Osteoblast (primary cell): ENCODE measurements at regions not wholly inside any gene's neighbourhood (a gene's known extent, or its start where the extent isn't known, plus 50 kb on each side); places are given as distances from the start of the nearest gene placed in this dataset.
"Not testable (repeated sequence)": the region's sequence is repeated elsewhere in the genome, so short reads cannot be mapped to it uniquely, and the experiment has no call there.

ENCODE experiments used
- DNase-seq: peaks from one replicate; pipeline ENCODE4 v3.0.0; 2011; ENCODE audit warnings: low spot score, mixed read lengths; ENCODE audit not compliant: insufficient read length; ENCODE audit errors: missing footprints
- H2AFZ ChIP-seq: 2 replicates; pipeline ENCODE4 v1.6.0; 2011; ENCODE audit warnings: mild to moderate bottlenecking, low read length
- H3K27ac ChIP-seq: 2 replicates; pipeline ENCODE4 v1.5.1; 2011; ENCODE audit warnings: mild to moderate bottlenecking, low read depth, low read length, moderate library complexity
- H3K27me3 ChIP-seq: 2 replicates; pipeline ENCODE4 v1.6.0; 2012; ENCODE audit warnings: mild to moderate bottlenecking, control low read depth, inconsistent platforms, low read length, moderate library complexity; ENCODE audit not compliant: insufficient read depth
- H3K36me3 ChIP-seq: 2 replicates; pipeline ENCODE4 v1.5.1; 2011; ENCODE audit warnings: mild to moderate bottlenecking, low read length, control low read depth, moderate library complexity; ENCODE audit not compliant: insufficient read depth
- H3K4me1 ChIP-seq: 2 replicates; pipeline ENCODE4 v1.5.1; 2011; ENCODE audit warnings: mild to moderate bottlenecking, low read length, control low read depth, moderate library complexity; ENCODE audit not compliant: insufficient read depth
- H3K4me2 ChIP-seq: 2 replicates; pipeline ENCODE4 v1.6.0; 2011; ENCODE audit warnings: mild to moderate bottlenecking, low read length; ENCODE audit not compliant: insufficient read depth
- H3K4me3 ChIP-seq: fragments of 200-600 bp; sonication (generic); 3 replicates; pipeline ENCODE4 v1.5.1; 2012; ENCODE audit warnings: mild to moderate bottlenecking, low read length, inconsistent platforms; ENCODE audit not compliant: insufficient read depth
- H3K79me2 ChIP-seq: 2 replicates; pipeline ENCODE4 v1.6.0; 2012; ENCODE audit warnings: mild to moderate bottlenecking, low read length, control low read depth, inconsistent platforms; ENCODE audit not compliant: insufficient read depth
- H3K9me3 ChIP-seq: 2 replicates; pipeline ENCODE4 v1.5.1; 2011; ENCODE audit warnings: low read depth, low read length, control low read depth
- H4K20me1 ChIP-seq: 2 replicates; pipeline ENCODE4 v1.6.0; 2012; ENCODE audit warnings: mild to moderate bottlenecking, low read length, control low read depth; ENCODE audit not compliant: insufficient read depth
- CTCF ChIP-seq: IDR thresholded peaks from 2 replicates; pipeline ENCODE4 v1.5.1; 2011; ENCODE audit warnings: mild to moderate bottlenecking, low read depth, low read length, moderate library complexity; ENCODE audit errors: extremely low read depth

- DNase-seq, result no peak
- TF ChIP-seq CTCF, result no peak
- no peaks in the 10 kb centered on the region for H3K36me3 ChIP-seq
- no peaks in the 10 kb centered on the region for H3K4me1 ChIP-seq
- no peak overlapping the region for H3K4me3 ChIP-seq
- H4K20me1 ChIP-seq, result no peaks in the 10 kb centered on the region
- no peak overlapping the region for H3K27ac ChIP-seq
- H3K79me2 ChIP-seq, result no peaks in the 10 kb centered on the region
- no peak overlapping the region for H2AFZ ChIP-seq
- H3K4me2 ChIP-seq, result no peak overlapping the region
- no peaks in the 10 kb centered on the region for H3K27me3 ChIP-seq
- no peaks in the 10 kb centered on the region for H3K9me3 ChIP-seq
Measured at GRCh38 chr9:6149315-6149714, 66.3 kb upstream of the IL33 start.

GRCh38 chr9:6147846-6148245, 67.8 kb upstream of the IL33 start:
- no peak for TF ChIP-seq CTCF
- no peak overlapping the region for H2AFZ ChIP-seq
- no peaks in the 10 kb centered on the region for H3K4me1 ChIP-seq
- H3K36me3 ChIP-seq, result no peaks in the 10 kb centered on the region
- H3K4me3 ChIP-seq, result no peak overlapping the region
- no peaks in the 10 kb centered on the region for H3K9me3 ChIP-seq
- no peaks in the 10 kb centered on the region for H3K79me2 ChIP-seq
- DNase-seq, result no peak
- H4K20me1 ChIP-seq, result no peaks in the 10 kb centered on the region
- H3K27ac ChIP-seq, result no peak overlapping the region
- no peak overlapping the region for H3K4me2 ChIP-seq
- H3K27me3 ChIP-seq, result no peaks in the 10 kb centered on the region

- H4K20me1 ChIP-seq, result no peaks in the 10 kb centered on the region
- DNase-seq, result no peak
- TF ChIP-seq CTCF, result no peak
- H3K27ac ChIP-seq, result no peak overlapping the region
- no peaks in the 10 kb centered on the region for H3K4me1 ChIP-seq
- H3K9me3 ChIP-seq, result no peaks in the 10 kb centered on the region
- no peaks in the 10 kb centered on the region for H3K36me3 ChIP-seq
- no peak overlapping the region for H2AFZ ChIP-seq
- no peaks in the 10 kb centered on the region for H3K27me3 ChIP-seq
- no peaks in the 10 kb centered on the region for H3K79me2 ChIP-seq
- H3K4me2 ChIP-seq, result no peak overlapping the region
- no peak overlapping the region for H3K4me3 ChIP-seq
Measured at GRCh38 chr9:6144947-6145346, 70.7 kb upstream of the IL33 start.

GRCh38 chr9:6142799-6143454, 72.7 kb upstream of the IL33 start:
- no peak overlapping the region for H3K4me2 ChIP-seq

GRCh38 chr9:6135780-6136179, 79.8 kb upstream of the IL33 start:
- not testable (repeated sequence) for H3K79me2 ChIP-seq, H2AFZ ChIP-seq, H3K9me3 ChIP-seq, H3K36me3 ChIP-seq, H3K27ac ChIP-seq, H3K4me2 ChIP-seq, DNase-seq, H4K20me1 ChIP-seq, H3K27me3 ChIP-seq, H3K4me1 ChIP-seq, H3K4me3 ChIP-seq

More at GRCh38 chr9:6142799-6143454, 72.7 kb upstream of the IL33 start:
- no peak for TF ChIP-seq CTCF
- H2AFZ ChIP-seq, result no peak overlapping the region
- H4K20me1 ChIP-seq, result no peaks in the 10 kb centered on the region
- no peaks in the 10 kb centered on the region for H3K27me3 ChIP-seq
- H3K79me2 ChIP-seq, result no peaks in the 10 kb centered on the region
- no peaks in the 10 kb centered on the region for H3K4me1 ChIP-seq
- H3K4me3 ChIP-seq, result no peak overlapping the region
- DNase-seq, result no peak
- H3K36me3 ChIP-seq, result no peaks in the 10 kb centered on the region
- H3K27ac ChIP-seq, result no peak overlapping the region
- no peaks in the 10 kb centered on the region for H3K9me3 ChIP-seq
